Panc1 (cell line): ENCODE measurements at regions not wholly inside any gene's neighbourhood (a gene's known extent, or its start where the extent isn't known, plus 50 kb on each side); places are given as distances from the start of the nearest gene placed in this dataset.

ENCODE experiments used
- CTCF ChIP-seq: fragments of 450-650 bp; IDR thresholded peaks from 2 replicates; pipeline ENCODE4 v1.5.1; 2017; ENCODE audit warnings: mild to moderate bottlenecking
- POLR2AphosphoS5 ChIP-seq: IDR thresholded peaks from 2 replicates; pipeline ENCODE4 v1.6.1; 2012; ENCODE audit warnings: mild to moderate bottlenecking, low read depth, low read length, moderate library complexity
- REST ChIP-seq, 2 experiments: IDR thresholded peaks; 2 replicates each; pipeline ENCODE4 v1.6.1; 2011 to 2012; ENCODE audit warnings: low read depth in 2 of 2, control low read depth in 1 of 2, low read length in 1 of 2, mild to moderate bottlenecking in 1 of 2, moderate library complexity in 1 of 2; ENCODE audit not compliant: insufficient read depth in 1 of 2
- TCF7L2 ChIP-seq: IDR thresholded peaks from 2 replicates; pipeline ENCODE4 v1.6.1; 2011; ENCODE audit warnings: mild to moderate bottlenecking, low read depth, low read length, inconsistent platforms

DNA sequence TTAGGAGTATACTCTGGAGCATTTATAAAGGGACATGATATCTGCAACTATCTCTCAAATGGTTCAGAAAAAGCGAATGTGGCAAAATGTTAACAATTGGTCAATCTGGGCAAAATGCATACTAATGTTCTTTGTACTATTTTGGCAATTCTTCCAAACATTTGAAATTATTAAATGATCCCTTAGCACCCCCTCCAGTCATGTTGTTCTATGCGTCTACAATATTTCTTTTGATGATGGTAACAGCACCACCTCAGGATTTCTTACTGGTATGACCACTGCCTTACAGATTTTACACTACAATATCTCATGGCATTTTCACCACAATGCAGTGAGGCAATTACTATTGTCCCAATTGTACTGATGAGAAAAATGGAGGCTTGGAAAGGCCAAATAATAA, 52.9 kb upstream of the TRIO start:
- TF ChIP-seq CTCF: no peak
- TF ChIP-seq REST (IDR thresholded peaks at IDR 0.05; ENCODE audit: insufficient read depth in 1 of 2, low read depth in 2 of 2, low read length in 1 of 2): no peak
- TF ChIP-seq POLR2AphosphoS5: no peak
- no peak for TF ChIP-seq TCF7L2
